ENCODE measurements at regions not wholly inside any gene's neighbourhood (a gene's known extent, or its start where the extent isn't known, plus 50 kb on each side); places are given as distances from the start of the nearest gene placed in this dataset.

- Histone ChIP-seq H3K27ac (ENCODE audit: low read depth, low read length) (no peak overlapping the region), H3K4me3 (ENCODE audit: low read length) (no peak overlapping the region), H3K36me3 (ENCODE audit: control insufficient read depth, insufficient read depth, low read length) (no peaks in the 10 kb centered on the region), H3K27me3 (ENCODE audit: control insufficient read depth, insufficient read depth, low read length, poor library complexity, severe bottlenecking) (no peaks in the 10 kb centered on the region), H3K9ac (ENCODE audit: extremely low read depth, low read length, poor library complexity, severe bottlenecking) (no peak overlapping the region), H3K4me1 (ENCODE audit: control insufficient read depth, insufficient read depth, low read length) (no peaks in the 10 kb centered on the region), H3K9me3 (ENCODE audit: control insufficient read depth, low read length) (no peaks in the 10 kb centered on the region)
- Mint-ChIP-seq H3K9me3 (no peaks in the 10 kb centered on the region), H3K27ac (no peak overlapping the region), H3K4me3 (no peak overlapping the region), H3K36me3 (ENCODE audit: low read depth) (no peaks in the 10 kb centered on the region), H3K27me3 (ENCODE audit: insufficient read depth) (peaks cover 2% of the 10 kb centered on the region), H3K4me1 (no peaks in the 10 kb centered on the region)
- 91 to 92% methylated on average over 3 to 5 of the region's 5 CpGs for WGBS, 2 experiments (ENCODE audit: insufficient coverage in 1 of 2, insufficient read length in 1 of 2)
- TF ChIP-seq, protein P1, sequence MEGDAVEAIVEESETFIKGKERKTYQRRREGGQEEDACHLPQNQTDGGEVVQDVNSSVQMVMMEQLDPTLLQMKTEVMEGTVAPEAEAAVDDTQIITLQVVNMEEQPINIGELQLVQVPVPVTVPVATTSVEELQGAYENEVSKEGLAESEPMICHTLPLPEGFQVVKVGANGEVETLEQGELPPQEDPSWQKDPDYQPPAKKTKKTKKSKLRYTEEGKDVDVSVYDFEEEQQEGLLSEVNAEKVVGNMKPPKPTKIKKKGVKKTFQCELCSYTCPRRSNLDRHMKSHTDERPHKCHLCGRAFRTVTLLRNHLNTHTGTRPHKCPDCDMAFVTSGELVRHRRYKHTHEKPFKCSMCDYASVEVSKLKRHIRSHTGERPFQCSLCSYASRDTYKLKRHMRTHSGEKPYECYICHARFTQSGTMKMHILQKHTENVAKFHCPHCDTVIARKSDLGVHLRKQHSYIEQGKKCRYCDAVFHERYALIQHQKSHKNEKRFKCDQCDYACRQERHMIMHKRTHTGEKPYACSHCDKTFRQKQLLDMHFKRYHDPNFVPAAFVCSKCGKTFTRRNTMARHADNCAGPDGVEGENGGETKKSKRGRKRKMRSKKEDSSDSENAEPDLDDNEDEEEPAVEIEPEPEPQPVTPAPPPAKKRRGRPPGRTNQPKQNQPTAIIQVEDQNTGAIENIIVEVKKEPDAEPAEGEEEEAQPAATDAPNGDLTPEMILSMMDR (conservative IDR thresholded peaks at IDR 0.05) = no peak
- DNase-seq = no peak
These were observed 138.2 kb upstream of the OSR1 start for GRCh38 chr2:19496646-19497045.

DNA sequence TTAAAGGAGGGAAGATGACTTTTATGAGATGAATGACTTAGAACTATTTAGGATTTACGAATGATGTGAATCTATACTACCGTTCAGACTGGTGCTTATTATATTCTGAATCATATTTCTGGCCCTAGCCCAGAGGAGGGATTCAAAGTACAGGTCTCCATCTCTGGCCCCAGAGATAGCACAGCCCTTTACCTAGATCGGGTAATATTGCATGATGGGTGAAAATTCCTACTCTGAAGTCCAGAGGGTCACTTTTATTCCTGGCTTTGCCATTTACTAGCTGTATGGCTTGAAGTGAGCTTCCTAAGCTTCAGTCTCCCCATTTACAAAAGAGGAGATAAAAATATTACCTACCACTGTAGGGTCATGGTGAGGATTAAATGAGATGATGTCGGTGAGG, 135.8 kb upstream of the OSR1 start:
- DNase-seq = no peak
- Mint-ChIP-seq H3K36me3 (ENCODE audit: low read depth) (no peaks in the 10 kb centered on the region), H3K4me1 (peaks cover 3% of the 10 kb centered on the region), H3K27me3 (ENCODE audit: insufficient read depth) (peaks cover 5% of the 10 kb centered on the region), H3K27ac (no peak overlapping the region), H3K9me3 (no peaks in the 10 kb centered on the region), H3K4me3 (no peak overlapping the region)
- Histone ChIP-seq H3K27ac (ENCODE audit: low read depth, low read length) (no peak overlapping the region), H3K4me3 (ENCODE audit: low read length) (no peak overlapping the region), H3K9me3 (ENCODE audit: control insufficient read depth, low read length) (no peaks in the 10 kb centered on the region), H3K4me1 (ENCODE audit: control insufficient read depth, insufficient read depth, low read length) (no peaks in the 10 kb centered on the region), H3K9ac (ENCODE audit: extremely low read depth, low read length, poor library complexity, severe bottlenecking) (no peak overlapping the region), H3K36me3 (ENCODE audit: control insufficient read depth, insufficient read depth, low read length) (no peaks in the 10 kb centered on the region), H3K27me3 (ENCODE audit: control insufficient read depth, insufficient read depth, low read length, poor library complexity, severe bottlenecking) (no peaks in the 10 kb centered on the region)
- WGBS, 2 experiments (ENCODE audit: insufficient coverage in 1 of 2, insufficient read length in 1 of 2) = 94 to 100% methylated on average over 2 to 4 of the region's 4 CpGs
- TF ChIP-seq, protein P1 (conservative IDR thresholded peaks at IDR 0.05) = no peak

- Histone ChIP-seq H3K9me3 (ENCODE audit: control insufficient read depth, low read length) (no peaks in the 10 kb centered on the region), H3K4me1 (ENCODE audit: control insufficient read depth, insufficient read depth, low read length) (peaks cover 6% of the 10 kb centered on the region), H3K27me3 (ENCODE audit: control insufficient read depth, insufficient read depth, low read length, poor library complexity, severe bottlenecking) (no peaks in the 10 kb centered on the region), H3K4me3 (ENCODE audit: low read length) (no peak overlapping the region), H3K36me3 (ENCODE audit: control insufficient read depth, insufficient read depth, low read length) (no peaks in the 10 kb centered on the region), H3K27ac (ENCODE audit: low read depth, low read length) (no peak overlapping the region), H3K9ac (ENCODE audit: extremely low read depth, low read length, poor library complexity, severe bottlenecking) (no peak overlapping the region)
- DNase-seq = no peak
- Mint-ChIP-seq H3K9me3 (no peaks in the 10 kb centered on the region), H3K4me3 (no peak overlapping the region), H3K27ac (no peak overlapping the region), H3K36me3 (ENCODE audit: low read depth) (no peaks in the 10 kb centered on the region), H3K4me1 (peaks cover 14% of the 10 kb centered on the region), H3K27me3 (ENCODE audit: insufficient read depth) (peaks cover 5% of the 10 kb centered on the region)
- WGBS, 2 experiments (ENCODE audit: insufficient coverage in 1 of 2, insufficient read length in 1 of 2) = 86 to 95% methylated on average over 2 to 3 of the region's 3 CpGs
- TF ChIP-seq, protein P1 (conservative IDR thresholded peaks at IDR 0.05) = no peak
These were observed 133.4 kb upstream of the OSR1 start for GRCh38 chr2:19491796-19492195.
